Tibial nerve (tissue), 4 donors: ENCODE measurements at regions not wholly inside any gene's neighbourhood (a gene's known extent, or its start where the extent isn't known, plus 50 kb on each side); places are given as distances from the start of the nearest gene placed in this dataset.

Source experiments
- DNase-seq, 2 donors: peaks; one replicate each; pipeline ENCODE4 v3.0.0-alpha.2; 2019; ENCODE audit warnings: low spot score in 2 of 2
- H3K27ac ChIP-seq, 4 donors: fragments of 200-600 bp; sonication (generic) in 3 of 4; one replicate each; pipeline ENCODE4 v1.5.1; 2017 to 2019; ENCODE audit warnings: mild to moderate bottlenecking in 1 of 4
- H3K27me3 ChIP-seq, 2 donors: fragments of 200-600 bp; sonication (generic) in 1 of 2; one replicate each; pipeline versions ENCODE4 v1.5.1 to v1.6.0; 2017 to 2019
- H3K36me3 ChIP-seq, 3 donors: fragments of 200-600 bp; sonication (generic); one replicate each; pipeline ENCODE4 v1.5.1; 2018 to 2019
- H3K4me1 ChIP-seq, 4 donors: fragments of 200-600 bp; sonication (generic) in 3 of 4; one replicate each; pipeline ENCODE4 v1.5.1; 2017 to 2019
- H3K4me3 ChIP-seq, 4 donors: fragments of 200-600 bp; sonication (generic) in 3 of 4; one replicate each; pipeline ENCODE4 v1.5.1; 2017 to 2019; ENCODE audit warnings: mild to moderate bottlenecking in 1 of 4, moderate library complexity in 1 of 4
- H3K9me3 ChIP-seq, 4 donors: fragments of 200-600 bp; sonication (generic) in 3 of 4; one replicate each; pipeline ENCODE4 v1.5.1; 2017 to 2019
- EP300 ChIP-seq, 2 donors: sonication (generic); formaldehyde crosslinking; IDR thresholded peaks; one replicate each; pipeline ENCODE4 v1.6.1; 2017; ENCODE audit warnings: antibody characterized with exemption in 2 of 2, mild to moderate bottlenecking in 1 of 2
- POLR2A ChIP-seq, 2 donors: fragments of 450-650 bp; IDR thresholded peaks; one replicate each; pipeline ENCODE4 v1.6.1; 2017; ENCODE audit warnings: antibody characterized with exemption in 2 of 2, mild to moderate bottlenecking in 2 of 2, moderate library complexity in 2 of 2
- WGBS, 2 donors: methylation state at CpG; one replicate each; pipeline ENCODE4 v1.1.5; 2018; 5-methylcytosine and 5-hydroxymethylcytosine counted together
- TF ChIP-seq, protein P1 (sequence below), 5 experiments: fragments of 200-600 bp in 3 of 5; fragments of 450-650 bp in 2 of 5; sonication (generic) in 3 of 5; IDR thresholded peaks; one replicate each; pipeline ENCODE4 v1.5.1; 2016 to 2019; ENCODE audit warnings: antibody characterized with exemption in 5 of 5, mild to moderate bottlenecking in 3 of 5, moderate library complexity in 2 of 5

DNA sequence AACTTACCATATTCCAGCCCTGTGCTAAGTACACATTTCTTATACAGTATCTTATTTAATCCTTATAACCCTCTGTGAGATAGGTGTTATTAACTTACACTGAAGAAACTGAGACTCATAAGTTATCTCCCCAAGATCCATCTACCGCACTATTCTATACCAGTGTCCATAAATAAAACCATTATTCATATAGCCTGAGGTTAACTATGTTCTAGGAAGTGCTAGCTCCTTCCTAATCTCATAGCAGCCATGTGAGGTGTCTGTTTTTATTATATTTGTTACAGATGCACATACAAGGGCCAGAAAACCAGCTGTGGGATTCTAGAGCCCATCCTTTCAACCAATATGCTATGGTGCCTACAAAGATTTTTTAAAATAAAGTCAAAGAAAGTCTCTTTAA lies 100.3 kb upstream of the RAP1B start:
- H3K27ac ChIP-seq, result no peak overlapping the region
- H3K4me1 ChIP-seq, result no peaks in the 10 kb centered on the region
- H3K36me3 ChIP-seq, result no peaks in the 10 kb centered on the region
- TF ChIP-seq POLR2A (IDR thresholded peaks at IDR 0.05) (no peak), EP300 (IDR thresholded peaks at IDR 0.05) (no peak)
- TF ChIP-seq, protein P1, sequence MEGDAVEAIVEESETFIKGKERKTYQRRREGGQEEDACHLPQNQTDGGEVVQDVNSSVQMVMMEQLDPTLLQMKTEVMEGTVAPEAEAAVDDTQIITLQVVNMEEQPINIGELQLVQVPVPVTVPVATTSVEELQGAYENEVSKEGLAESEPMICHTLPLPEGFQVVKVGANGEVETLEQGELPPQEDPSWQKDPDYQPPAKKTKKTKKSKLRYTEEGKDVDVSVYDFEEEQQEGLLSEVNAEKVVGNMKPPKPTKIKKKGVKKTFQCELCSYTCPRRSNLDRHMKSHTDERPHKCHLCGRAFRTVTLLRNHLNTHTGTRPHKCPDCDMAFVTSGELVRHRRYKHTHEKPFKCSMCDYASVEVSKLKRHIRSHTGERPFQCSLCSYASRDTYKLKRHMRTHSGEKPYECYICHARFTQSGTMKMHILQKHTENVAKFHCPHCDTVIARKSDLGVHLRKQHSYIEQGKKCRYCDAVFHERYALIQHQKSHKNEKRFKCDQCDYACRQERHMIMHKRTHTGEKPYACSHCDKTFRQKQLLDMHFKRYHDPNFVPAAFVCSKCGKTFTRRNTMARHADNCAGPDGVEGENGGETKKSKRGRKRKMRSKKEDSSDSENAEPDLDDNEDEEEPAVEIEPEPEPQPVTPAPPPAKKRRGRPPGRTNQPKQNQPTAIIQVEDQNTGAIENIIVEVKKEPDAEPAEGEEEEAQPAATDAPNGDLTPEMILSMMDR (IDR thresholded peaks at IDR 0.05), result no peak
- H3K27me3 ChIP-seq, result no peaks in the 10 kb centered on the region
- H3K9me3 ChIP-seq, result no peaks in the 10 kb centered on the region
- no peak for DNase-seq
- WGBS, 2 donors, result 66 to 67% methylated on average over 1 of the region's 1 CpG
- no peak overlapping the region for H3K4me3 ChIP-seq

DNA sequence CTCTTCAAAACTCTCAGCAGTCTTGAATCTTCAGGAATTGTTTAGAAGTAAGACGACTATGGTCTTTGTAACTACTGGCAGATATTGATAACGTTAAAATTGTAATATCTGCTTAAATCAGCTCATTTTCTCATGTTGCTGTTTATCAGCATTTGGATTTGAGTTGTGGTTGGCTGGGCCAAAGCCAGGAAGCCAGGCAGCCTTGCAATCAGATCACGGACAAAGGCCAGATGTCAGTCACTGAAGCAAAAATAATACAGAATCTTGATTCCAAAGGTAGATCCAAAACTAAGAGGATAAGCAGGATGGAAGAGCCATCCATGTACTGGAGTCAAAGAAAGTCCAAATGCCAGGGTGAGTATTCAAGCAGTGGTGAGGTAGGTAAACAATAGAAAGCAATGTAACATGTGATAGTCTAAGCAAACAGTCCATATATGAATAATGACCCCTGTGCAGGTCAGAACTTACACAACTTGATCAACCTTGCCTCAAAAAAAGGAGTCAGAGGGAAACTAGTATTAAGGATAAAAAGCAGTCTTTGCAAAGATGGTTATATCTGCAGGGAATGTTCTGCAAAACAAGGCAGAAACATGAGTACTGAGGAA lies 95.8 kb upstream of the RAP1B start:
- Histone ChIP-seq H3K4me3 (no peak overlapping the region), H3K4me1 (no peaks in the 10 kb centered on the region), H3K36me3 (no peaks in the 10 kb centered on the region), H3K9me3 (no peaks in the 10 kb centered on the region), H3K27ac (no peak overlapping the region), H3K27me3 (no peaks in the 10 kb centered on the region)
- no peak for DNase-seq
- WGBS, 2 donors, result 81 to 89% methylated on average over 3 of the region's 3 CpGs
- no peak for TF ChIP-seq EP300 (IDR thresholded peaks at IDR 0.05)
- TF ChIP-seq POLR2A (IDR thresholded peaks at IDR 0.05), result no peak
- TF ChIP-seq, protein P1 (IDR thresholded peaks at IDR 0.05), result no peak

DNA sequence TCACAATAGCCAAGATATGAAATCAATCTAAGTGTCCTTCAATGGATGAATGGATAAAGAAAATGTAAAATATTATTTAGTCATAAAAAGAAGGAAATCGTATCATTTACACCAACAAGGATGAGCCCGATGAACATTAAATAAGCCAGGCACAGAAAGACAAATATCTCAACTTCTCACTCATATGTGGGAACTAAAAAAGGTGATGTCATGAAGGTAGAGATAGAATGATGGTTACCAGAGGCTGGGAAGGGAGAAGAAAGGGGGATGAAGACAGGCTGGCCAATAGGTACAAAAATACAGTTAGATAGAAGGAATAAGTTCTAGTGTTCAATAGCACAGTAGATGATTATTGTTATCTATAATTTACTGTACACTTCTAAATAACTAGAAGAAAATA lies 94.9 kb upstream of the RAP1B start:
- no peaks in the 10 kb centered on the region for H3K9me3 ChIP-seq
- 88 to 92% methylated on average over 2 of the region's 2 CpGs for WGBS, 2 donors
- no peaks in the 10 kb centered on the region for H3K36me3 ChIP-seq
- H3K27ac ChIP-seq, result no peak overlapping the region
- no peak for DNase-seq
- H3K4me3 ChIP-seq, result no peak overlapping the region
- H3K4me1 ChIP-seq, result no peaks in the 10 kb centered on the region
- TF ChIP-seq POLR2A (IDR thresholded peaks at IDR 0.05), result no peak
- no peak for TF ChIP-seq EP300 (IDR thresholded peaks at IDR 0.05)
- TF ChIP-seq, protein P1 (IDR thresholded peaks at IDR 0.05), result no peak
- no peaks in the 10 kb centered on the region for H3K27me3 ChIP-seq

DNA sequence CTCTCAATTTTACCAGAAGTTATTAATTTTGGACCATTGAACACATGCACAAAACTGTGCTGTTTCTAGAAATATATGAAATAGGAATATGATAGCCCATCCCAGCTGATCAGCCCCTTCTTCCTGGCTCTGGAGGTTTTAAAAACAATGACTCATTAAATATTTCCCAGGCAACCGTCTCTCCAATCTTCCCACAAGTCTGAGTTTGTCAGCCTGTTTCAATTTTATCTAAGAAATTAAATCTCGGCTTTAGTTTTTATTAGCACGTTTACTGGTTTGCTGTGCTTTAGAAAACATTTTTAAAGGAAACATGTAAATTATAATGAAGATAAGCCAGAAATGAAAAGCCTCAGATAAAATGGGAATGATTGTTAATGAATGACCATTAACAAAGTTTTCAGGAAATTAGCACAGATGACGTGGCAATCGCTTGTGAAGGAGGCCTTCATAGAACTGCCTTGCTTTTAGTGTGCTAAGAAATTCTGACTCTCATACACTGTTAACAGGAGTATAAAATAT lies 89.3 kb upstream of the RAP1B start:
- peaks cover 0 to 16% (median 4%) of the 10 kb centered on the region in 4 donors for H3K4me1 ChIP-seq
- 33 to 35% methylated on average over 5 of the region's 5 CpGs for WGBS, 2 donors
- no peaks in the 10 kb centered on the region for H3K9me3 ChIP-seq
- DNase-seq, result no peak
- H3K27me3 ChIP-seq, result no peaks in the 10 kb centered on the region
- no peaks in the 10 kb centered on the region for H3K36me3 ChIP-seq
- H3K27ac ChIP-seq, result peak overlapping the region in 2 of 4 donors; percentile 15 to 65
- TF ChIP-seq POLR2A (IDR thresholded peaks at IDR 0.05) (no peak), EP300 (IDR thresholded peaks at IDR 0.05) (no peak)
- TF ChIP-seq, protein P1 (IDR thresholded peaks at IDR 0.05), result no peak
- no peak overlapping the region for H3K4me3 ChIP-seq

DNA sequence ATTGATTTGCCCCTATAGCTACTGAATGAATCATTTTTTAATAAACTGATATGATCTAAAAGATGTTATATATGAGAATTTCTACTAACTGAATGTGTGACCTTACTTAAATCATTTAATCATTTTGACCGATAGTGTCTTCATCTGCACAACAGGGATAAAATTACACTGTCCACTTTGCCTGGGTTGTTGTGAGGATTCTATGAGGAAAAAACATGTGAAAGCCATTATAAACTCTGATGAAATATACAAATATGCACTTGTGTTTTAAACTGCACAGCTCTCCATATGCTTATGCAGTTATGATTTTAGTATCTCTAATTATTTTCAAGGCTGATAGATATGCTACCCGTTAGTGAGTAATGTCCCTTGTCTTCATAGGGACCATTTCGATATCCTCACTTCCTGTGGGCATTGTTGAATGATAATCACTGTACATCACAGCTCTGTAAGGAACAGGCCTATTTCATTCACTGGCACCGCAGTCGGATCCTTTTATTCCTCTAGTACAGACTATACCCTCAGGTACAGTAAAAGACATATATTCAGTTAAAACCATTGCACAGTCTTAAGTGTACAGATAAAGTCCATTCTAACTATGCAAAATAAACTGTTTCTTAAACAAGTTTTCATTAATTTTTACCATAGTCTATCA lies 88.7 kb upstream of the RAP1B start:
- DNase-seq, result no peak
- WGBS, 2 donors, result 61 to 63% methylated on average over 5 of the region's 5 CpGs
- H3K4me1 ChIP-seq, result peaks cover 0 to 16% (median 4%) of the 10 kb centered on the region in 4 donors
- no peaks in the 10 kb centered on the region for H3K27me3 ChIP-seq
- no peak overlapping the region for H3K4me3 ChIP-seq
- H3K27ac ChIP-seq, result peak overlapping the region in 2 of 4 donors; percentile 15 to 65
- TF ChIP-seq, protein P1 (IDR thresholded peaks at IDR 0.05), result no peak
- no peak for TF ChIP-seq EP300 (IDR thresholded peaks at IDR 0.05)
- no peak for TF ChIP-seq POLR2A (IDR thresholded peaks at IDR 0.05)
- no peaks in the 10 kb centered on the region for H3K36me3 ChIP-seq
- no peaks in the 10 kb centered on the region for H3K9me3 ChIP-seq
